Progenitor cell of endocrine pancreas (in vitro differentiated cells): ENCODE measurements at regions not wholly inside any gene's neighbourhood (a gene's known extent, or its start where the extent isn't known, plus 50 kb on each side); places are given as distances from the start of the nearest gene placed in this dataset.

ENCODE experiments used
- DNase-seq: peaks from one replicate; pipeline ENCODE4 v3.0.0; 2021; ENCODE audit warnings: low spot score; ENCODE audit not compliant: unreplicated experiment
- H3K27ac Mint-ChIP-seq: 2 replicates; pipeline ENCODE4 v1.8.0; 2021; ENCODE audit warnings: mild to moderate bottlenecking, moderate library complexity, mixed read lengths
- H3K27me3 Mint-ChIP-seq: 2 replicates; pipeline ENCODE4 v1.8.0; 2021; ENCODE audit warnings: mixed read lengths
- H3K36me3 Mint-ChIP-seq: 2 replicates; pipeline ENCODE4 v1.8.0; 2022; ENCODE audit warnings: mixed read lengths; ENCODE audit not compliant: insufficient read depth
- H3K4me1 Mint-ChIP-seq: 2 replicates; pipeline ENCODE4 v1.8.0; 2021; ENCODE audit warnings: low read depth, mixed read lengths
- H3K4me3 Mint-ChIP-seq: 2 replicates; pipeline ENCODE4 v1.8.0; 2021; ENCODE audit warnings: low read depth, mild to moderate bottlenecking, moderate library complexity, mixed read lengths
- H3K9me3 Mint-ChIP-seq: 2 replicates; pipeline ENCODE4 v1.8.0; 2021; ENCODE audit warnings: low read depth, mixed read lengths
- TF ChIP-seq, protein P1 (sequence below): fragments of 200-600 bp; sonication (generic); IDR thresholded peaks from one replicate; pipeline ENCODE4 v1.5.0; 2021; ENCODE audit warnings: antibody characterized with exemption, mild to moderate bottlenecking; ENCODE audit not compliant: unreplicated experiment

DNA sequence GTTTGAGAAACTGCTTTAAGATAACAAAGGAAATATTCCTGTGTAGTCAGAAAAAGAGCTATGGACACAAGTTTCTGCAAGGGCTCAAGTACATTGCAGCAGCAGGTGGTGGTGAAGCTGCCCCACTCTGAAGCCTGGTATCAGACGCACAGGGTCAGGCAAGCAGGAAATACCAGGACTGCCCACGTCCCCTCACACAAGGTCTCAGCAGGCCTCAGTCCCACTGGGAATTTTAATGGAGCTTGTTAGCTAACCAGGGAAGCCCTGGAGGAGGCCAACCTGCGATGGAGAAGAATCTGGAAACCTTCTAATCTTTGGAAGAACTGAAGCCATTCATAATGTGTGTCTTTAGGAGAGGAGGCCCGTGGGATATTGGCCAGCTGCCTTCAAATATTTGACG is 168.3 kb downstream of the UXS1 start:
- H3K4me3 Mint-ChIP-seq: no peak overlapping the region
- TF ChIP-seq, protein P1, sequence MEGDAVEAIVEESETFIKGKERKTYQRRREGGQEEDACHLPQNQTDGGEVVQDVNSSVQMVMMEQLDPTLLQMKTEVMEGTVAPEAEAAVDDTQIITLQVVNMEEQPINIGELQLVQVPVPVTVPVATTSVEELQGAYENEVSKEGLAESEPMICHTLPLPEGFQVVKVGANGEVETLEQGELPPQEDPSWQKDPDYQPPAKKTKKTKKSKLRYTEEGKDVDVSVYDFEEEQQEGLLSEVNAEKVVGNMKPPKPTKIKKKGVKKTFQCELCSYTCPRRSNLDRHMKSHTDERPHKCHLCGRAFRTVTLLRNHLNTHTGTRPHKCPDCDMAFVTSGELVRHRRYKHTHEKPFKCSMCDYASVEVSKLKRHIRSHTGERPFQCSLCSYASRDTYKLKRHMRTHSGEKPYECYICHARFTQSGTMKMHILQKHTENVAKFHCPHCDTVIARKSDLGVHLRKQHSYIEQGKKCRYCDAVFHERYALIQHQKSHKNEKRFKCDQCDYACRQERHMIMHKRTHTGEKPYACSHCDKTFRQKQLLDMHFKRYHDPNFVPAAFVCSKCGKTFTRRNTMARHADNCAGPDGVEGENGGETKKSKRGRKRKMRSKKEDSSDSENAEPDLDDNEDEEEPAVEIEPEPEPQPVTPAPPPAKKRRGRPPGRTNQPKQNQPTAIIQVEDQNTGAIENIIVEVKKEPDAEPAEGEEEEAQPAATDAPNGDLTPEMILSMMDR: no peak
- H3K27ac Mint-ChIP-seq: no peak overlapping the region
- no peaks in the 10 kb centered on the region for H3K9me3 Mint-ChIP-seq
- H3K36me3 Mint-ChIP-seq: no peaks in the 10 kb centered on the region
- DNase-seq: no peak
- peaks cover 10% of the 10 kb centered on the region for H3K4me1 Mint-ChIP-seq
- H3K27me3 Mint-ChIP-seq: peaks cover 7% of the 10 kb centered on the region

GRCh38 chr2:106021662-106022028 is 172.5 kb downstream of the UXS1 start:
- Mint-ChIP-seq H3K4me3 (no peak overlapping the region), H3K9me3 (no peaks in the 10 kb centered on the region), H3K27ac (no peak overlapping the region), H3K27me3 (peaks cover 7% of the 10 kb centered on the region), H3K36me3 (no peaks in the 10 kb centered on the region), H3K4me1 (peaks cover 5% of the 10 kb centered on the region)
- TF ChIP-seq, protein P1: no peak
- DNase-seq: no peak

GRCh38 chr2:106020821-106021661 is 173.1 kb downstream of the UXS1 start:
- Mint-ChIP-seq H3K9me3 (no peaks in the 10 kb centered on the region), H3K4me3 (no peak overlapping the region), H3K27me3 (peaks cover 7% of the 10 kb centered on the region), H3K27ac (no peak overlapping the region), H3K4me1 (peaks cover 5% of the 10 kb centered on the region), H3K36me3 (no peaks in the 10 kb centered on the region)
- TF ChIP-seq, protein P1: no peak
- DNase-seq: no peak

DNA sequence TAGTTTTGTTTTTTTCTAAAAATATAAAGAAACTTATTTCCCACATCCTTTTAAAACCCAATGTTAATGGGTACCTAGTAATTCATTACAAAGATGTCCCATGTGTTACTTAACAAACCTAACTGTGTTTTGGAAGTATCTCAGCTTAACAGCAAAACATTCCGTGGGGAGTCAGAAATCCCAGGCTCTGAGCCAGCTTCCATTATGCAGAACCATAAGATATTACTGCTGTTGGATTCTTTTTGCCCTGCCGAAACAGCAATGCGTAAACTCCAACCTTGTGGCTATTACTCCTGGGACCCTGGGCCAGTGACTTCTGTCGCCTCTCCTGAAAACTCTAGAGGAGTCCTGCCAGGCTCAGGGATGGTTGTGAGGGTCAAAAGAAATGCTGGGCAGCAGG is 174.1 kb downstream of the UXS1 start:
- Mint-ChIP-seq H3K4me3 (no peak overlapping the region), H3K9me3 (no peaks in the 10 kb centered on the region), H3K4me1 (peaks cover 5% of the 10 kb centered on the region), H3K36me3 (no peaks in the 10 kb centered on the region), H3K27ac (no peak overlapping the region), H3K27me3 (peaks cover 4% of the 10 kb centered on the region)
- DNase-seq: no peak
- TF ChIP-seq, protein P1: no peak

DNA sequence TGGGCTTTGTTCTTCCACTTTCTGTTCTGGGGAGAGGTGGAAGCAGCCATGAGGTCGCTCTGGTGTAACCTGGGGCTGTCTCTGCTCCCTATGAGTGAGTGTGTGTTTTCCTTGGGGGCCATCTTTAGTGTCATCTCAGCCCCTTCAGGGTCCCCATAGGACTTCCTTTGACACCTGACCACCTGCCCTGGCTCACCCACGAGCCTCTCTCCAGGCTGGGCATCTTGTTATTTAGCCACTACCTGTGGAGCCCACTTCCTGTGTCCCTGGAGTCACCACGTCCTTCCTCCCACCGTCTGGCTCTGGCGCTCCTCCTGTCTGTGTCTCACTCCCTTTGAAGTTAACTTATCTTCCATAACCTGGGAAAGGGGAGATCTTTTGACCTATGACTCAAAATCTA is 176.0 kb downstream of the UXS1 start:
- Mint-ChIP-seq H3K36me3 (no peaks in the 10 kb centered on the region), H3K27me3 (no peaks in the 10 kb centered on the region), H3K27ac (no peak overlapping the region), H3K4me3 (no peak overlapping the region), H3K9me3 (no peaks in the 10 kb centered on the region), H3K4me1 (peaks cover 5% of the 10 kb centered on the region)
- DNase-seq: no peak
- TF ChIP-seq, protein P1: no peak
